ENCODE measurements at regions not wholly inside any gene's neighbourhood (a gene's known extent, or its start where the extent isn't known, plus 50 kb on each side); places are given as distances from the start of the nearest gene placed in this dataset.

- H3K4me2 ChIP-seq (ENCODE audit: insufficient read depth, low read length) = no peak overlapping the region
- no peak overlapping the region for H2AFZ ChIP-seq (ENCODE audit: low read depth, low read length)
- DNase-seq (ENCODE audit: extremely low read depth in 1 of 4, low spot score in 3 of 4) = no peak
- no TSS peak for BruUV-seq (replicated peaks)
- H3K4me1 ChIP-seq (replicated peaks in 1 of 2; ENCODE audit: control insufficient read depth in 2 of 2, insufficient read depth in 2 of 2, low read length in 2 of 2) = no peaks in the 10 kb centered on the region
- in situ Hi-C loops (cut with MboI) (no loop called here), intact Hi-C loops (cut with micrococcal nuclease) (no loop called here)
- no peaks in the 10 kb centered on the region for H4K20me1 ChIP-seq (replicated peaks; ENCODE audit: control insufficient read depth, insufficient read depth, low read length)
- no peak for FAIRE-seq
- no peak for TF ChIP-seq NFYB (IDR thresholded peaks at IDR 0.05; ENCODE audit: extremely low read depth, insufficient read length)
- no peak for TF ChIP-seq FUS (optimal IDR thresholded peaks at IDR 0.05; ENCODE audit: low read depth, low read length)
- TF ChIP-seq ZNF592 (IDR thresholded peaks at IDR 0.05) = no peak
- no peak for ATAC-seq
- 0% methylated on average over 2 of the region's 2 CpGs for WGBS (ENCODE audit: insufficient coverage, low coverage, missing lambda C conversion rate)
- H3K79me2 ChIP-seq (ENCODE audit: control insufficient read depth, insufficient read depth, low read length) = no peaks in the 10 kb centered on the region
- no peaks in the 10 kb centered on the region for H3K9me1 ChIP-seq (ENCODE audit: control insufficient read depth, insufficient read depth, low read length)
- no peaks in the 10 kb centered on the region for H3K27me3 ChIP-seq (ENCODE audit: control insufficient read depth in 2 of 2, insufficient read depth in 2 of 2, low read length in 2 of 2)
- ChIA-PET CTCF (ENCODE audit: low intra/inter-chr PET ratio) (no interaction called here), POLR2A (no interaction called here)
- H3K9me3 ChIP-seq (replicated peaks; ENCODE audit: control insufficient read depth, insufficient read depth, low read depth, low read length) = no peaks in the 10 kb centered on the region
- H3K9ac ChIP-seq (ENCODE audit: insufficient read depth in 1 of 2, low read depth in 2 of 2, low read length in 2 of 2) = no peak overlapping the region
- H3K36me3 ChIP-seq (ENCODE audit: control insufficient read depth, insufficient read depth, low read length) = no peaks in the 10 kb centered on the region
- H3K4me3 ChIP-seq = no peak overlapping the region
- H3K27ac ChIP-seq (ENCODE audit: extremely low read depth, low read depth, low read length) = no peak overlapping the region
Observed at GRCh38 chr3:109927161-109927560, 589.8 kb upstream of the DPPA4 start.

Data from K562 (cell line).